ENCODE measurements at regions not wholly inside any gene's neighbourhood (a gene's known extent, or its start where the extent isn't known, plus 50 kb on each side); places are given as distances from the start of the nearest gene placed in this dataset.

- DNase-seq = no peak
These were observed 233.6 kb upstream of the TGFBR2 start for GRCh38 chr3:30372837-30373236.

GRCh38 chr3:30384546-30385072, 221.8 kb upstream of the TGFBR2 start:
- DNase-seq = no peak

GRCh38 chr3:30393079-30393478, 213.3 kb upstream of the TGFBR2 start:
- DNase-seq = no peak

- DNase-seq = no peak
These were observed 209.4 kb upstream of the TGFBR2 start for GRCh38 chr3:30397030-30397429.

GRCh38 chr3:30399394-30400181, 206.8 kb upstream of the TGFBR2 start:
- no peak for DNase-seq

- DNase-seq = no peak
These were observed 205.5 kb upstream of the TGFBR2 start for GRCh38 chr3:30400926-30401325.

GRCh38 chr3:30401971-30402370, 204.4 kb upstream of the TGFBR2 start:
- DNase-seq = no peak

GRCh38 chr3:30407651-30408050, 198.8 kb upstream of the TGFBR2 start:
- DNase-seq = no peak

- DNase-seq = no peak
These were observed 198.3 kb upstream of the TGFBR2 start for GRCh38 chr3:30408105-30408557.

- DNase-seq = no peak
These were observed 188.0 kb upstream of the TGFBR2 start for GRCh38 chr3:30418443-30418842.

- no peak for DNase-seq
These were observed 185.1 kb upstream of the TGFBR2 start for GRCh38 chr3:30421266-30421665.

- DNase-seq = no peak
These were observed 180.0 kb upstream of the TGFBR2 start for GRCh38 chr3:30426293-30426993.

GRCh38 chr3:30428251-30428650, 178.2 kb upstream of the TGFBR2 start:
- no peak for DNase-seq

- no peak for DNase-seq
These were observed 170.5 kb upstream of the TGFBR2 start for GRCh38 chr3:30435861-30436331.

GRCh38 chr3:30437171-30437601, 169.2 kb upstream of the TGFBR2 start:
- DNase-seq = no peak

GRCh38 chr3:30438126-30438525, 168.3 kb upstream of the TGFBR2 start:
- no peak for DNase-seq

- no peak for DNase-seq
These were observed 166.8 kb upstream of the TGFBR2 start for GRCh38 chr3:30439451-30440053.

- DNase-seq = no peak
These were observed 166.2 kb upstream of the TGFBR2 start for GRCh38 chr3:30440147-30440604.

GRCh38 chr3:30440880-30441279, 165.5 kb upstream of the TGFBR2 start:
- no peak for DNase-seq

- no peak for DNase-seq
These were observed 162.4 kb upstream of the TGFBR2 start for GRCh38 chr3:30443756-30444673.

- DNase-seq = no peak
These were observed 157.7 kb upstream of the TGFBR2 start for GRCh38 chr3:30448450-30449289.
